ENCODE measurements at regions not wholly inside any gene's neighbourhood (a gene's known extent, or its start where the extent isn't known, plus 50 kb on each side); places are given as distances from the start of the nearest gene placed in this dataset.
"Not testable (repeated sequence)": the region's sequence is repeated elsewhere in the genome, so short reads cannot be mapped to it uniquely, and the experiment has no call there.

GRCh38 chr17:21781666-21782024 lies 89.3 kb downstream of the KCNJ18 start:
- not testable (repeated sequence) for H2AFZ ChIP-seq (ENCODE audit: low read length); H2BK120ac ChIP-seq (ENCODE audit: low read depth, low read length, poor library complexity, severe bottlenecking); H4K5ac ChIP-seq (ENCODE audit: insufficient read length, low read depth, low read length); H3K23me2 ChIP-seq (ENCODE audit: insufficient read length, low read depth, low read length, poor library complexity, severe bottlenecking); H3K4me1 ChIP-seq (ENCODE audit: insufficient read depth, low read length); H3K27ac Mint-ChIP-seq; H2BK15ac ChIP-seq (ENCODE audit: low read depth, low read length); H3K79me1 ChIP-seq (ENCODE audit: insufficient read depth, low read depth, low read length, poor library complexity, severe bottlenecking); DNase-seq; H3K4me2 ChIP-seq (ENCODE audit: insufficient read depth, insufficient read length, low read length); H3K36me3 Mint-ChIP-seq (ENCODE audit: insufficient read depth in 1 of 3, low read depth in 3 of 3); H2BK20ac ChIP-seq (ENCODE audit: low read depth, low read length, poor library complexity, severe bottlenecking); H3K27me3 ChIP-seq (ENCODE audit: insufficient read depth, low read length); H3K23ac ChIP-seq (ENCODE audit: insufficient read length, low read depth, low read length); H4K91ac ChIP-seq (ENCODE audit: insufficient read length, low read depth, low read length); H2BK12ac ChIP-seq (ENCODE audit: insufficient read length, low read depth, low read length); H4K20me1 ChIP-seq (ENCODE audit: control insufficient read depth, insufficient read depth, insufficient read length); H3K9ac ChIP-seq (ENCODE audit: extremely low read depth, insufficient read length, low read length); H3K18ac ChIP-seq (ENCODE audit: insufficient read length, low read depth, low read length); H2BK5ac ChIP-seq (ENCODE audit: insufficient read length, low read length); H3K79me2 ChIP-seq (ENCODE audit: insufficient read depth, low read length); H3K27me3 Mint-ChIP-seq (ENCODE audit: low read depth); H3K4ac ChIP-seq (ENCODE audit: low read depth, low read length); H3K4me1 Mint-ChIP-seq; H3K14ac ChIP-seq (ENCODE audit: insufficient read depth, low read length); H2AK5ac ChIP-seq (ENCODE audit: insufficient read length, low read length); H3K4me3 Mint-ChIP-seq; H3K27ac ChIP-seq (ENCODE audit: insufficient read length, low read depth, low read length); H3T11ph ChIP-seq (ENCODE audit: low read length); H3K56ac ChIP-seq (ENCODE audit: insufficient read length, low read depth, low read length); H4K8ac ChIP-seq (replicated peaks; ENCODE audit: insufficient read length, low read depth, low read length)
- peaks cover 72 to 83% of the 10 kb centered on the region in 2 experiments for H3K9me3 Mint-ChIP-seq
- H3K9me3 ChIP-seq (ENCODE audit: control insufficient read depth, low read depth, low read length) = peaks cover 44% of the 10 kb centered on the region
- no CpG with 5 or more reads among the region's 9 CpGs for WGBS (ENCODE audit: extremely low coverage, insufficient read length, low lambda C conversion rate)

DNA sequence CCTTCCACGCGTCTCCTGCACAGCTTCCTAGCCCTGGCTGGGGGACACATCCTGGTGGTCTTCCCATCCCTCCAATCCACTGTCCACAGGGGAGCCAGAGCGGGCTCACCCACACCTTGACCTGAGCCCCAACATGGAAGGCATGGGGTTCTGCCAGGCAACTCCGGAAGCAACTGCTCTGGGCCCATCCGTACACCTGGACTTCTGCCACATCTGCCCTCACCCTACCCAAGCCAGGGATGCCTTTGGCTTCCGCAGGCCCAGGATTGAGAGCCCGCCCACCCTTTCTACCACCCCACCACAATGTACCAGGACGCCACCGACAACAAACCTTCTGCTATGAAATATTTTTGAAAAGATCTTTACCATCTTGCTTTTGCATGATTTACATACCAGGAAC lies 89.8 kb downstream of the KCNJ18 start:
- not testable (repeated sequence) for H3K4me2 ChIP-seq (ENCODE audit: insufficient read depth, insufficient read length, low read length); H3K27ac Mint-ChIP-seq; H3K9ac ChIP-seq (ENCODE audit: extremely low read depth, insufficient read length, low read length); H3K27me3 ChIP-seq (ENCODE audit: insufficient read depth, low read length); H4K20me1 ChIP-seq (ENCODE audit: control insufficient read depth, insufficient read depth, insufficient read length); H2AFZ ChIP-seq (ENCODE audit: low read length); H3K23me2 ChIP-seq (ENCODE audit: insufficient read length, low read depth, low read length, poor library complexity, severe bottlenecking); H3K79me1 ChIP-seq (ENCODE audit: insufficient read depth, low read depth, low read length, poor library complexity, severe bottlenecking); H3K27me3 Mint-ChIP-seq (ENCODE audit: low read depth); H3K23ac ChIP-seq (ENCODE audit: insufficient read length, low read depth, low read length); H3K4ac ChIP-seq (ENCODE audit: low read depth, low read length); H3K36me3 Mint-ChIP-seq (ENCODE audit: insufficient read depth in 1 of 3, low read depth in 3 of 3); H3T11ph ChIP-seq (ENCODE audit: low read length); H3K4me1 Mint-ChIP-seq; H3K56ac ChIP-seq (ENCODE audit: insufficient read length, low read depth, low read length); H3K27ac ChIP-seq (ENCODE audit: insufficient read length, low read depth, low read length); DNase-seq; H3K18ac ChIP-seq (ENCODE audit: insufficient read length, low read depth, low read length); H4K8ac ChIP-seq (replicated peaks; ENCODE audit: insufficient read length, low read depth, low read length); H3K14ac ChIP-seq (ENCODE audit: insufficient read depth, low read length); H2AK5ac ChIP-seq (ENCODE audit: insufficient read length, low read length); H3K4me1 ChIP-seq (ENCODE audit: insufficient read depth, low read length); H2BK12ac ChIP-seq (ENCODE audit: insufficient read length, low read depth, low read length); H4K91ac ChIP-seq (ENCODE audit: insufficient read length, low read depth, low read length); H2BK20ac ChIP-seq (ENCODE audit: low read depth, low read length, poor library complexity, severe bottlenecking); H2BK5ac ChIP-seq (ENCODE audit: insufficient read length, low read length); H3K4me3 Mint-ChIP-seq; H3K79me2 ChIP-seq (ENCODE audit: insufficient read depth, low read length); H4K5ac ChIP-seq (ENCODE audit: insufficient read length, low read depth, low read length); H2BK15ac ChIP-seq (ENCODE audit: low read depth, low read length); H2BK120ac ChIP-seq (ENCODE audit: low read depth, low read length, poor library complexity, severe bottlenecking)
- peaks cover 71 to 82% of the 10 kb centered on the region in 2 experiments for H3K9me3 Mint-ChIP-seq
- WGBS (ENCODE audit: extremely low coverage, insufficient read length, low lambda C conversion rate) = no CpG with 5 or more reads among the region's 9 CpGs
- H3K9me3 ChIP-seq (ENCODE audit: control insufficient read depth, low read depth, low read length) = peaks cover 44% of the 10 kb centered on the region
